GM12892 (cell line): ENCODE measurements at regions not wholly inside any gene's neighbourhood (a gene's known extent, or its start where the extent isn't known, plus 50 kb on each side); places are given as distances from the start of the nearest gene placed in this dataset.

Experiments
- POLR2A ChIP-seq: IDR thresholded peaks from 2 replicates; pipeline ENCODE4 v1.6.1; 2011; ENCODE audit warnings: low read depth, low read length, control low read depth
- POLR2AphosphoS5 ChIP-seq: IDR thresholded peaks from 2 replicates; pipeline ENCODE4 v1.6.1; 2011; ENCODE audit warnings: low read depth, low read length, control low read depth
- TAF1 ChIP-seq: IDR thresholded peaks from 2 replicates; pipeline ENCODE4 v1.6.1; 2011; ENCODE audit warnings: low read depth, mild to moderate bottlenecking, control low read depth, low read length, borderline replicate concordance

DNA sequence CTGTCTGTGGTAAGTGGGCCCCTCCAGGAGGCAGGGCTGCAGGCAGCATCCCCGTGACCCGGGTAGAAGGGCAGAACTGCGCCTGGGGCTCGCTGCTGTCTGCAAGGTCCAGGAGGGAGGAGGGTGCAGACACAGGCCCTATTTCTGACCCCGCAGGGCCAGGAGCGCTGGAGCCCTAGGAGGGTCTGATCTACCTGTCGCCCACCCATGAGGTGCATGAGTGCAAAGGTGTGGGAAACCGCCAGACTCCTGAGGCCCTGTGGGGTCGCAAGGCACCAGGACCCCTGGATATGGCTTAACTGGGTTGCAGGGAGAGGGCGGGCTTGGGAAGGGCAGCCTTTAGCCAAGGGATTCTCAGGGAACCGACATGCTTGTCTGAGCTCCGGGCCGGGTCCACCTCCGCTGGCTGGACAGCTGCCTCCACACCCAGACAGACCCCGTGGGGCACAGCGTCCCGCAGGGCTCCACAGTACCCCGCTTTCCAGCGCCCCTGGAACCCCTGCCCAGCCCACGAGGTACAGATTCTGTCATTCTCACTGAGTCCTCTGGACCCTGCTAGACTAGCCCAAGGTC lies 72.9 kb upstream of the TSPAN11 start:
- TF ChIP-seq POLR2AphosphoS5: no peak
- no peak for TF ChIP-seq POLR2A
- no peak for TF ChIP-seq TAF1
